NOMO-1 treated with dmso at 0.1 percent for 144 hours (cell line): ENCODE measurements at regions not wholly inside any gene's neighbourhood (a gene's known extent, or its start where the extent isn't known, plus 50 kb on each side); places are given as distances from the start of the nearest gene placed in this dataset.

Experiments
- DNase-seq: peaks from one replicate; lab custom pipeline; 2025; ENCODE audit not compliant: unreplicated experiment; lab: John Stamatoyannopoulos, UW

GRCh38 chr14:86050757-86051156 is 520.8 kb downstream of the FLRT2 start:
- DNase-seq, result no peak

GRCh38 chr14:86050072-86050683 is 520.2 kb downstream of the FLRT2 start:
- no peak for DNase-seq

GRCh38 chr14:86039176-86039575 is 509.2 kb downstream of the FLRT2 start:
- no peak for DNase-seq

GRCh38 chr14:86038387-86039042 is 508.6 kb downstream of the FLRT2 start:
- DNase-seq, result no peak

GRCh38 chr14:86035882-86036281 is 505.9 kb downstream of the FLRT2 start:
- no peak for DNase-seq

- no peak for DNase-seq
Observed at GRCh38 chr14:86027990-86028389, 498.0 kb downstream of the FLRT2 start.

GRCh38 chr14:86027144-86027543 is 497.2 kb downstream of the FLRT2 start:
- no peak for DNase-seq

- no peak for DNase-seq
Observed at GRCh38 chr14:86022031-86022629, 492.2 kb downstream of the FLRT2 start.

GRCh38 chr14:86020841-86021240 is 490.9 kb downstream of the FLRT2 start:
- DNase-seq, result no peak

- no peak for DNase-seq
Observed at GRCh38 chr14:86015941-86016340, 486.0 kb downstream of the FLRT2 start.

- DNase-seq, result no peak
Observed at GRCh38 chr14:86015511-86015910, 485.6 kb downstream of the FLRT2 start.

GRCh38 chr14:86013641-86014040 is 483.7 kb downstream of the FLRT2 start:
- no peak for DNase-seq

- DNase-seq, result no peak
Observed at GRCh38 chr14:86012461-86012860, 482.5 kb downstream of the FLRT2 start.

- DNase-seq, result no peak
Observed at GRCh38 chr14:86003998-86004397, 474.1 kb downstream of the FLRT2 start.

GRCh38 chr14:85996551-85996950 is 466.6 kb downstream of the FLRT2 start:
- no peak for DNase-seq

- DNase-seq, result no peak
Observed at GRCh38 chr14:85991156-85991555, 461.2 kb downstream of the FLRT2 start.

GRCh38 chr14:85987907-85988306 is 458.0 kb downstream of the FLRT2 start:
- DNase-seq, result no peak

- DNase-seq, result no peak
Observed at GRCh38 chr14:85987292-85987691, 457.3 kb downstream of the FLRT2 start.

GRCh38 chr14:85978582-85979250 is 448.8 kb downstream of the FLRT2 start:
- no peak for DNase-seq

GRCh38 chr14:85974602-85975001 is 444.7 kb downstream of the FLRT2 start:
- DNase-seq, result no peak

GRCh38 chr14:85963486-85963885 is 433.5 kb downstream of the FLRT2 start:
- no peak for DNase-seq

GRCh38 chr14:85960756-85961155 is 430.8 kb downstream of the FLRT2 start:
- DNase-seq, result no peak
